Activated T-cell treated with anti-CD3 and anti-CD28 coated beads, Interleukin-2, amount 50 U/mL, for 24 hours (primary cell): ENCODE measurements at regions not wholly inside any gene's neighbourhood (a gene's known extent, or its start where the extent isn't known, plus 50 kb on each side); places are given as distances from the start of the nearest gene placed in this dataset.
A peak's percentile ranks its signal among the peaks of the same experiment; 100 is the strongest.

Experiments used
- DNase-seq: peaks from one replicate; pipeline ENCODE4 v3.0.0-alpha.2; 2020
- H3K27ac Mint-ChIP-seq: 2 replicates; pipeline ENCODE4 v1.8.0; 2020; ENCODE audit warnings: mild to moderate bottlenecking, mixed read lengths
- H3K27me3 Mint-ChIP-seq: 2 replicates; pipeline ENCODE4 v1.8.0; 2020; ENCODE audit warnings: mixed read lengths
- H3K36me3 Mint-ChIP-seq: 2 replicates; pipeline ENCODE4 v1.8.0; 2020; ENCODE audit warnings: low read depth, mixed read lengths
- H3K4me1 Mint-ChIP-seq: 2 replicates; pipeline ENCODE4 v1.8.0; 2020; ENCODE audit warnings: low read depth, mixed read lengths
- H3K4me3 Mint-ChIP-seq: 2 replicates; pipeline ENCODE4 v1.8.0; 2020; ENCODE audit warnings: mild to moderate bottlenecking, moderate library complexity, mixed read lengths
- H3K9me3 Mint-ChIP-seq: 2 replicates; pipeline ENCODE4 v1.8.0; 2020; ENCODE audit warnings: mixed read lengths

DNA sequence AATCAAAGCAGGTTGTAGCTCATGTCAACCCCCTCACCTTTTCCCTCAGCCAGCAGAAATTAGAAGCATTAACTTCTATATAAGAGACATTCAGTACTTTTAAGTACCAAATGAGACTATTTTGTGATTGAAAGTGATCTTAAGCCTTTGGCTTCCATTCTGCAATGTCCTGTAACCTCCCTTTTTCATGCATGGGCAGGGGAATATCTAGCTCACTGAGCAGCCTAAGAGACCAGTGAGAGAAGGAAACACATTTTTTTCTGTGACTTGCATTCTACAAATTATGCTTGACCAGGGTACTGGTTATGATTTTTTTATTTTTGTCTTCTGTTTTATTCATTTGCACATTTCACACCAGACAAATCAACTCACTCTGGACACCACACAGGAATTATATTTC, 369.6 kb downstream of the KCTD12 start:
- Mint-ChIP-seq H3K9me3 (no peaks in the 10 kb centered on the region), H3K4me3 (no peak overlapping the region), H3K36me3 (no peaks in the 10 kb centered on the region), H3K27ac (no peak overlapping the region), H3K4me1 (no peaks in the 10 kb centered on the region), H3K27me3 (peaks cover 22% of the 10 kb centered on the region)
- no peak for DNase-seq

DNA sequence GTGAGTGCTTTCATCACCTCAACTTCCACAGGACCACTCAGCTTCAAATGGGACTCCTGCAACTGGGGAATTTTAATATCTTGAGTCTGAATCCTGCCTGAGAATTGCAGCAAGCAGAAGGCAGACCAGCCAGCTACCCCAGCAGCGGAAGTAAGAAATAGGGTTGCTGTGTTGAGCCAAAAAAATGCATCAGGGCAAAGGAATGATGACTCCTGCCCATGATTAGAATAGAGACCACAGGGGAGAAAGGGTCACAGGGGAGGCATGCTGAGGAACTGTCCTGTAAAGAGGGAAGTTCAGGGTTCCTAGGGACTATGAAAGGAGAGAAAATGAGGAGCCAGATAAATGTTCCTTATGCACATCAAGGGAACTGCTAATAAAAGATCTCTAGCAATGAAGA, 370.2 kb downstream of the KCTD12 start:
- H3K9me3 Mint-ChIP-seq, result no peaks in the 10 kb centered on the region
- DNase-seq, result no peak
- H3K36me3 Mint-ChIP-seq, result no peaks in the 10 kb centered on the region
- H3K4me1 Mint-ChIP-seq, result no peaks in the 10 kb centered on the region
- H3K4me3 Mint-ChIP-seq, result no peak overlapping the region
- no peak overlapping the region for H3K27ac Mint-ChIP-seq
- H3K27me3 Mint-ChIP-seq, result peaks cover 22% of the 10 kb centered on the region

DNA sequence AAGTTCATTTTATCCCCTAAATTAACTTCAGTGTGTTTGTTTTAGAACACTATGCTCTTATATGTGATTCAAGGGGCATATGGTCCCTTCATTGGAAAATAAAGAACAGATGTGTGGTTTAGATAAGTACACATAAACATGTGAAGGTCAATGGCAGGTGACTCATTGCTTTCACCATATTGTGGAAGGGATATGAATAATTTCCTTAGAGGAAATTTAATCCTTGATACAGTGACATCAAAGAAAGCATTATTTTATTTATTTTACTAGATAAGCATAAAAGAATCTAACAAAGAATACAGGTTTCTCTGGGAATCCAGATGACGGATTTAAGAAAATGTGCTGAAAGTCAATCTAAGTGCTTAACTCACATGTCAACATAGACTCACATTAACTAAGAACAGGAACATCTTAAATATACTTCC, 373.5 kb downstream of the KCTD12 start:
- Mint-ChIP-seq H3K27me3 (peaks cover 17% of the 10 kb centered on the region), H3K9me3 (no peaks in the 10 kb centered on the region), H3K4me3 (no peak overlapping the region), H3K36me3 (no peaks in the 10 kb centered on the region), H3K4me1 (no peaks in the 10 kb centered on the region), H3K27ac (no peak overlapping the region)
- no peak for DNase-seq

DNA sequence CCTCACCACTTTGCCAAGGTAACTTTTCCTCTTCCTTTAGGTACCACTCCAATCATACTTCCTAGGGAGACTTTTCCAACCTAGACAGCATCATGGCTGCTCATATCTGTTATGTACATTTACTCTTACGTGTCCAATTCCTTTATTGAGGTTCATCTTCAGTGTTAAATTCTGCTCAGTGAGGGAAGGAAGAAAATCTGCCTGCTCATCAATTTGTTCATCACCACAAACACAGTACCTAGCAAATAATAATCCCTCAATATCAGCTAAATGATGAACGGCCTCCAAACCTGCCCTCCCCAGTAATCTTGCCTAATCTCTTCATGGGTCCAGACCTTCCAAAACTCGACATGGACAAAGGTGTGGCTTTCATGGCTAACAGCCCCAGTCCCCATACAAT, 380.8 kb downstream of the KCTD12 start:
- no peak overlapping the region for H3K4me3 Mint-ChIP-seq
- no peaks in the 10 kb centered on the region for H3K36me3 Mint-ChIP-seq
- peaks cover 5% of the 10 kb centered on the region for H3K27me3 Mint-ChIP-seq
- H3K4me1 Mint-ChIP-seq, result no peaks in the 10 kb centered on the region
- H3K27ac Mint-ChIP-seq, result no peak overlapping the region
- no peak for DNase-seq
- H3K9me3 Mint-ChIP-seq, result no peaks in the 10 kb centered on the region

DNA sequence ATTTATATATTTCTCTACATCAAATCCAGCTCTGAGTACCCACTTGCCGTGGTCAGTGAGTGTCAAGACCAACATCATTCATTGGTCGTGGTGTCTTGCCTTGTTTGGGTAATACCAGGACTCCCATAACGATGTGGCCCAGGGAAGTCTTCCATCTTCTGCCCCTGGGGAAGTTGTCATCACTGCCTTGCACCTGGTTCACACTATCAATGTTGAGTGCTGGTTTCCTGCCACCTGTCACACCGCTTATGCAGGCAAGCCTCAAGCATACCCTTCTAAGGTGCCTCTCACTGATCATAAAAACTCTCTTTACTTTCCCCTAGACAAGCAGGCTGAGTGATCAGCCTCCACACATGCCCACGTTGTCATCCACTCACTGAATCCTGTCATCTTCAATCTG, 382.4 kb downstream of the KCTD12 start:
- Mint-ChIP-seq H3K4me3 (no peak overlapping the region), H3K27me3 (peaks cover 5% of the 10 kb centered on the region), H3K36me3 (no peaks in the 10 kb centered on the region), H3K9me3 (no peaks in the 10 kb centered on the region), H3K27ac (no peak overlapping the region), H3K4me1 (no peaks in the 10 kb centered on the region)
- no peak for DNase-seq

DNA sequence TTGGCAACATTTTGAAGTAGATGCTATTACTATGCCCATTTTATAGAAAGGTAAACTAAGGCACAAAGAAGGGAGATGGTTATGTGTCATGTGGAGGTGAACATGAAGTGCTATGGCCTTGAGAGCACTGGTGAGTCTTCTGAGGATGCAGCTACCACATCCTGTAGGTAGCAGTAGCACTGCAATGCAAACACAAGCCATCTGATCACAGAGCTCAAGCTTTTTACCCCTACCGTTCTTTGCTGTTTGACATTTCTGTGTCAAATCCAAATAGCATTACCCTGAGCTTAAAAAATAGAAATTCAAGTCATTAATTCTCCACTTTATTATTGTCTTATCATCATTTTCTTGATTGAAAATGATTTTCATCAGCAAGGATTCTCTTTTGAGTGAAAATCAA, 382.9 kb downstream of the KCTD12 start:
- Mint-ChIP-seq H3K4me1 (no peaks in the 10 kb centered on the region), H3K27me3 (peaks cover 5% of the 10 kb centered on the region), H3K36me3 (no peaks in the 10 kb centered on the region), H3K9me3 (no peaks in the 10 kb centered on the region), H3K27ac (no peak overlapping the region), H3K4me3 (no peak overlapping the region)
- DNase-seq, result no peak

DNA sequence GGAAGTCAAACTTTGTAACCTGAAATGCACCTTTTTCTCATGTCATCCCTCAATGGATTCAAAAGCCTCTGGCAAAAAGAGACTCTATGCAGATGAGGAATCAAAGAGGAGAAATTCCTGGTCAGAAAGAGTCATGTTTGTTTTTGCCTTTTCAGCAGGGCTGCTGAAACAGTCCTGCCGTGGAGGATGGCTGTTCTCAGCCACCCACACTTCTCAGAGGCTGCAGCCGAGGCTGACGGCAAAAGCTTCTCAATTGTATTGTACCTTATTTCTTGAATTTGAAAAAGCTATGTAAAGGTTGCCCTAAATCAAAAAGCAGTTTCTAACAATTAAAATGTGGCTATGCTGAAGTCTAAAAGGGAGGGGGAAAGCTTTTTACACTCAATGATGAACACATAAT, 385.3 kb downstream of the KCTD12 start:
- no peak for DNase-seq
- Mint-ChIP-seq H3K27me3 (peaks cover 2% of the 10 kb centered on the region), H3K9me3 (no peaks in the 10 kb centered on the region), H3K36me3 (no peaks in the 10 kb centered on the region), H3K4me3 (no peak overlapping the region), H3K27ac (no peak overlapping the region), H3K4me1 (no peaks in the 10 kb centered on the region)

DNA sequence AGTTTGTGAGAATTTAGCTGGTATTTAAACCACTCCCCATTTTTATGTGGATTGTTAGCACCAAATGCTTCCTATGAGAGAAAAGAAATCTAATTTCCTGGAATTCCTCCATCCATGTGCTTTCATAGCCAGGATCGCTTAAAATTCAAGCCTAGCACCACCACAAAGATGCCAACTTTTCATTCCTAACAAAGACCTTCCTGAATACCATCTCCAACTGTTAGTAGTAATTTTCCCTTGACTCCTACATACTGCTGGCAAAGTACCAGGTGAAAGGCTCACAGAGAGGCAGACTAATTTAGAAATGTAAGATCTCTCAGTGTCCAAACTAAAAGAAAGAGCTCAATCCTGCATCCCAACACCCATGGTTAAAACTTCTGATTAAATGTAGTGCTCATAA, 386.3 kb downstream of the KCTD12 start:
- no peaks in the 10 kb centered on the region for H3K36me3 Mint-ChIP-seq
- no peak overlapping the region for H3K4me3 Mint-ChIP-seq
- no peaks in the 10 kb centered on the region for H3K27me3 Mint-ChIP-seq
- DNase-seq, result no peak
- H3K27ac Mint-ChIP-seq, result no peak overlapping the region
- H3K9me3 Mint-ChIP-seq, result no peaks in the 10 kb centered on the region
- no peaks in the 10 kb centered on the region for H3K4me1 Mint-ChIP-seq

DNA sequence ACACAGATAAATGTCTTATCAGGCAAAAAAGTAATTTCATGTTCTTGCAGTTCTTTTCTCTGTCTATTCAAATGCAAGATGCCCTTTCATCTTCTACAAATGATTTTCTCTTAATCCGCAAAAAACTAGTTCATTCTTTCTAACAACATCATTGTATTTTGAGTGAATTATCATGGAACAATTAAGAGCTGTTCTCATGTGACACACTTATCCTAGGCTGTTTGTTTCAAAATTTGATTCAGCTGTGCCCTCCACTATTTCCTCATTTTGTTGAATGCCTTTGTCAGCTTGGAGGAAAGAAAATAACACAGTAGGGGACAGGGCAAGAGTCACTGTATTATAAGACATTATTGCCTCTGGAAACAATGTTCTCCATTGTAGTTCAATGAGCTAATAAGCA, 396.9 kb downstream of the KCTD12 start:
- Mint-ChIP-seq H3K9me3 (no peaks in the 10 kb centered on the region), H3K27me3 (peaks cover 8% of the 10 kb centered on the region), H3K4me3 (no peak overlapping the region), H3K4me1 (no peaks in the 10 kb centered on the region), H3K36me3 (no peaks in the 10 kb centered on the region), H3K27ac (no peak overlapping the region)
- DNase-seq, result no peak

DNA sequence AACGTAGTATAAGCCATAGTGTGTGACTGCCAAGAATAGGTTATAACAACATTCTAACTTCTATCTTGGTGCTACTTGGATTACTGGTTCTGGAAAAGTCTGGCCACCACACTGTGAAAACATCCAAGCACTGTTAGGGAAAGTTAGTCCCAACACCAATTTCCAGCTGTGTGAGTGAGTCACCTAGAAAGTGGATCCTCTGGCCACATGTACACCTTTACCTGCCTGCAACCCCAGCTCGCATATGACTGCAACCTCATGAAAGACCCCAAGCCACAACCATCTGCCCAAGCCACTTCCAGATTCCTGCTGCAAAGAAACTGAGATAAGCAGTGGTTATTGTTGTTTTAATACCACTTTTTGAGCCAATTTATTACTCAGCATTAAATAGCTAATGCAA, 404.5 kb downstream of the KCTD12 start:
- no peak for DNase-seq
- Mint-ChIP-seq H3K4me3 (no peak overlapping the region), H3K9me3 (no peaks in the 10 kb centered on the region), H3K27ac (no peak overlapping the region), H3K27me3 (peaks cover 4% of the 10 kb centered on the region), H3K4me1 (no peaks in the 10 kb centered on the region), H3K36me3 (no peaks in the 10 kb centered on the region)

DNA sequence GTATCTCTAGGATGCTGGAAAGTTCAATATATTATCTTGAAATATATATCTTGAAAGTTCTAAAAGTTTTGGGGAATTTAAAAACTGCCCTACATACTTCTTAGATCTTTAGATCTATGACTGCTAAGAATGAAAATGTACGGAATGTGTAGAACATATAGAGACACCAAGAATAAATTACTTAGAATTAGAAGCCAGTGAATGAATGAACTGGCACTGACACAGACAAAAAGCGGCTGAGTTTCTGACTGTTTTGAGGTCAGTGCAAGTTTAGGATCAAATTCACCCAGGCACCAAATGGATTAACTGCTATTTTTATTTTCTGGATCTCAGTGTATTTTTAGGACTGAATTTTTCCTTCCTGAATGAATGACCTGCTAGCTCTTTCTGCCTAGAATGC, 411.2 kb downstream of the KCTD12 start:
- no peaks in the 10 kb centered on the region for H3K9me3 Mint-ChIP-seq
- H3K4me1 Mint-ChIP-seq, result no peaks in the 10 kb centered on the region
- no peak overlapping the region for H3K27ac Mint-ChIP-seq
- H3K27me3 Mint-ChIP-seq, result peaks cover 18% of the 10 kb centered on the region
- no peak overlapping the region for H3K4me3 Mint-ChIP-seq
- no peaks in the 10 kb centered on the region for H3K36me3 Mint-ChIP-seq
- DNase-seq, result no peak

DNA sequence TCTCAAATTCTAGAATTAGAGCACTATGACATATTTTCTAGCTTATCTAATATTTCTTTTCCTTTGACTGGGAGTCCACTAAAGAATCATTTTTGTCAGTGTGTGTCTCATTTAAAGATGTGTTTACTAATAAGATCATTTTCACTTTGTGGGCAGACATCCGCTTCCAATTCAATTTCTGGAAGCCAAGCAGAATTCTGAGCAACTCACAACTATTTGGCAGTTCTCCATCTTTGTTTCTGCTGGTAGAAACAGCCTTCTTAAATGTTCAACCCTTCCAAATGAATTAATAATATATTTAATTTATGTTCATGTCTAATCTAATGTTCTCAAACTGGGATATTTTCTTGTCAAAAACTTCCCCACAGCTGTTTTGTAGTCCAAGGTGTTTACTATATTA, 411.8 kb downstream of the KCTD12 start:
- H3K27me3 Mint-ChIP-seq, result peaks cover 18% of the 10 kb centered on the region

DNA sequence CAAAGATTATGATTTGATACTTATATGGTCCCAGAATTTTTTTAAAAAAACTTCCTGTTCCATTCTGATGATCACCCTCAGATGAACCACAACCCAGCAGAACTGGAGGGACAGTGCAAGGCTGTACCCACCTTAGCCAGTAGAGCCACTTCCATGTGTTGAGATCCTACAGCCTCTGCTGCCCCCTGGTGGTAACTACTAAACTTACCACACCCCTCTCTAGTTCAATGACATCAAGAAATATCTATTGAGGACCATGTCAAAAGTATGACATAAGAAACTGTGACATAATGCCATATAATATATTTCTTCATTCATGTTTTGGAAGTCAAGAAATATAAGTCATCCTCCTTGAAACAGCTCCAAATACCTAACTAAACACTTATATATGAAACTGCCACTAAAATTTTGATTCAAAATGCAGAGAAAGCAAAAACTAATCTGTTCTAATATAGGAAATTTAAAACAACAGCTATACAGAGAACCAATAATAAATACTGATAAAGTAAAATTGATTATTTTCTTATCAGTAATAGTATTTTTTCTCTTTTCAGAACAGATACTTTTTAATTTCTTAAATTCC, 412.6 kb downstream of the KCTD12 start:
- Mint-ChIP-seq H3K4me3 (no peak overlapping the region), H3K36me3 (no peaks in the 10 kb centered on the region), H3K27me3 (peaks cover 25% of the 10 kb centered on the region), H3K4me1 (no peaks in the 10 kb centered on the region), H3K9me3 (no peaks in the 10 kb centered on the region), H3K27ac (no peak overlapping the region)
- DNase-seq, result peak; percentile 63

More for the DNA sequence above, 411.8 kb downstream of the KCTD12 start:
- Mint-ChIP-seq H3K4me3 (no peak overlapping the region), H3K36me3 (no peaks in the 10 kb centered on the region), H3K4me1 (no peaks in the 10 kb centered on the region), H3K27ac (no peak overlapping the region), H3K9me3 (no peaks in the 10 kb centered on the region)
- no peak for DNase-seq

DNA sequence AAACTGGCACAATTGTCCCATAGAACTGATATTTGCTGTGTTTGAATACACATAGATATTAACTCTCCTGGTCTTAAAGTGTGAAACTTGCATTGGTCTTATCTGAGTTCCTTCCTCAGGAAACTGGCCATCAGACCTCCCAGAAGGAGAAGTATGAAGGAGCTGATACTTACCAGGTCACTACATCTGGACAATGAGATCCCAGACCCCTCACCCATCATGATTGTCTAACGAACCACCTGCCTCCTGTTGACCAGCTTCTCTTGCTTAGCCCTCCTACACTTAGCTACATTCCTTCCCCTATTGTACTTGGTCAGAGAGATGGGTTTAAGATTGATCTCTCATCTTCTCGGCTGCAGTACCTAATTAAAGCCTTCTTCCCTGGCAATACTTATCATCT, 413.3 kb downstream of the KCTD12 start:
- Mint-ChIP-seq H3K36me3 (no peaks in the 10 kb centered on the region), H3K4me1 (no peaks in the 10 kb centered on the region), H3K27me3 (peaks cover 25% of the 10 kb centered on the region), H3K4me3 (no peak overlapping the region), H3K9me3 (no peaks in the 10 kb centered on the region), H3K27ac (no peak overlapping the region)
- no peak for DNase-seq

DNA sequence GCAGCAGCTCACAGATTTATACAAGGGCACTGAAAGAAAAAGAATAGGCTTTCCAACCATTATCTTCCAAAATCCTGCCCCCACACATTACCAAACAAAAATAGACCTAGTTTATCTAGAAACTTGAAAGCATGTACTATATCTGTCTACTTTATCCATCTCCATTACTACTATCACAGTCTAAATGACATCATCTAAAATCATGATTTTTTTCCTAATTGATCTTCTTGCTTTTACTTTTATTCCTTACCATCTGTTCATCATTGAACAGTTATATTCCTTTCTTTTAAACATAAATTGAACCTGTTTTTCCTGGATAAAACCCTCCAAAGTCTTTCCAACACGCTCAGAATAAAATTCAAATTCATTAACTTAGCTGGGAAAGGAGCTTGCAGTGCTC, 414.7 kb downstream of the KCTD12 start:
- Mint-ChIP-seq H3K4me1 (no peaks in the 10 kb centered on the region), H3K27me3 (peaks cover 25% of the 10 kb centered on the region), H3K36me3 (no peaks in the 10 kb centered on the region), H3K4me3 (no peak overlapping the region), H3K9me3 (no peaks in the 10 kb centered on the region), H3K27ac (no peak overlapping the region)
- DNase-seq, result no peak

DNA sequence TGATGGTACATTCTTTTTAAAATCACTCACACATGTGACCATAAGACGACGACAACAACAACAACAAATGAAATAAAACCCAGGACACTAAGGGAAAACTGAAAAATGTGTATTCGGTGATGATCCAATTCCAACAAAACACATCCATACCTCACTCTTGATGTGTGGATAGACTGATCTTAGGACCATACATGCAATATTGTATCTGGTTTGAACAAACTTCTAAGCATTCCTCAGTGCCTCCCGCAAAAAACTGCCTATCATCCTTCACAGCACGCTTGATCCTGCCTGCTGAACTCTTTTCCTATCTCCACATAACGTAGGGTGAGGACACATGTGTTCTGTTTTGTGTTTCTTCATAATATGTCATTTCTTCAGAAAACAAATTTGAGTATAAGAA, 415.2 kb downstream of the KCTD12 start:
- Mint-ChIP-seq H3K36me3 (no peaks in the 10 kb centered on the region), H3K27ac (no peak overlapping the region), H3K4me3 (no peak overlapping the region)

More for the DNA sequence above, 415.2 kb downstream of the KCTD12 start:
- no peaks in the 10 kb centered on the region for H3K9me3 Mint-ChIP-seq
- no peak for DNase-seq
- peaks cover 25% of the 10 kb centered on the region for H3K27me3 Mint-ChIP-seq
- H3K4me1 Mint-ChIP-seq, result no peaks in the 10 kb centered on the region
